Choroid plexus epithelial cell (primary cell): ENCODE measurements at regions not wholly inside any gene's neighbourhood (a gene's known extent, or its start where the extent isn't known, plus 50 kb on each side); places are given as distances from the start of the nearest gene placed in this dataset.

Source experiments
- DNase-seq: peaks from one replicate; pipeline ENCODE4 v3.0.0-alpha.2; 2010; ENCODE audit warnings: low read depth
- H3K4me3 ChIP-seq: 2 replicates; pipeline ENCODE4 v1.5.1; 2011; ENCODE audit warnings: low read depth, mild to moderate bottlenecking, control low read depth, low read length, moderate library complexity
- CTCF ChIP-seq: conservative IDR thresholded peaks from 2 replicates; pipeline ENCODE4 v1.5.1; 2011; ENCODE audit warnings: low read depth, mild to moderate bottlenecking, control low read depth, inconsistent platforms, low read length, moderate library complexity

- no peak for DNase-seq
- no peak for TF ChIP-seq CTCF
- H3K4me3 ChIP-seq, result no peak overlapping the region
Measured at GRCh38 chr1:235011064-235011598, 117.5 kb downstream of the TOMM20 start.

- H3K4me3 ChIP-seq, result no peak overlapping the region
- TF ChIP-seq CTCF, result no peak
- no peak for DNase-seq
Measured at GRCh38 chr1:235009561-235010306, 118.9 kb downstream of the TOMM20 start.

DNA sequence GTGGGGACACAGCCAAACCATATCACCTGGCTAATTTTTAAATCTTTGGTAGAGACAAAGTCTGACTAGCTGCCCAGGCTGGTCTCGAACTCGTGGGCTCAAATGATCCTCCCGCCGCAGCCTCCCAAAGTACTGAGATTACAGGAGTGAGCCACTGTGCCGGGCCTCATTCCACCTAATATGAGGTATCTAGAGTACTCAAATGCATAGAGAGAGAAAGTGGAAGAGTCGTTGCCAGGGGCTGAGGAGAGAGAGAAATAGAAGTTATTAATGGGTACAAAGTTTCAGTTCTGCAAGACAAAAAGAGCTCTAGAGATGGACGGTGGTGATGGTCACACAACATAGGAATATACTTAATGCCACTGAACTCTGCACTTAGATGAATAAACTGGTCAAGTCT is 119.6 kb downstream of the TOMM20 start:
- no peak for TF ChIP-seq CTCF
- H3K4me3 ChIP-seq, result no peak overlapping the region
- no peak for DNase-seq

GRCh38 chr1:235008239-235008638 is 120.4 kb downstream of the TOMM20 start:
- H3K4me3 ChIP-seq, result no peak overlapping the region
- TF ChIP-seq CTCF, result no peak
- peak; percentile 31 for DNase-seq

DNA sequence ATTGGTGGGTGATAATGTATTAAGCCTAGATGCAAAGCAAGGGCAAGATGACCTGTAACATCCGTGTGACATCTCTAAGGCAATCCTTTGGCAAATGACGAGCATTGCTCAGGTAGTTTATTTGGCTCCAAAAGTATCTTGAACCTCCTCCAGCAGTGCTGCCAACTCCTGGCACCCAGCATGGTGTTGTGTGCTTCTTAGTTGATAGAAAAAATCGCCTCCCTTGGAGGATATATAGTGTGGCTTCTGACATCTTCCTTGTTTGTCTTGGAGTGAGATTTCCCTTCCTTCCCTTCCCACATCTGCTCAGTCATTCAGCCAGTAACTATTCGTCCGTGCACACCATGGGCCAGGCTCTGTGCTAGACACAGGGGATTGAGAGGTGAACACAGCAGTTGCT is 121.8 kb downstream of the TOMM20 start:
- H3K4me3 ChIP-seq, result no peak overlapping the region

DNA sequence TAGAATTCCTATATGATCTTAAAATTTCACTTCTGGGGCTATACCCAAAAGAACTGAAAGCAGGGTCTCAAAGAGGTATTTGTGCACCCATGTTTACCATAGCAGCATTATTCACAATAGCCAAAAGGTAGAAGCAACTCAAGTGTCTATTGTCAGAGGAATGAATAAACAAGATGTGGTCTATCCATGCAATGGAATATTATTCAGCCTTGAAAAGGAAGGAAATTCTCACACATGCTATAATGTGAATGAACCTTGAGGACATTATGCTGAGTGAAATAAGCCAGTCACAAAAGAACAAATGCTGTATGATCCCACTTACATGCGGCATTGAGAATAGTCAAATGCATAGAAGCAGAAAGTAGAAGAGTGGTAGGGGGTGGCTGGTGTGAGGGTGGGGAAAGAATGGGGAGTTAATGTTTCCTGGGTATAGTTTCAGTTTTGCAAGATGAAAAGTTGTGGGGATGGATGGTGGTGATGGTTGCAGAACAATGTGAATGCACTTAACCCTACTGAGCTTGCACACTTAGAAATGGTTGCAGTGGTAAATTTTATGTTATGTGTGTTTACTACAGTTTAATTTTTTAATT is 122.4 kb downstream of the TOMM20 start:
- no peak overlapping the region for H3K4me3 ChIP-seq
- DNase-seq, result no peak
- TF ChIP-seq CTCF, result no peak

More for the DNA sequence above, 121.8 kb downstream of the TOMM20 start:
- no peak for TF ChIP-seq CTCF
- no peak for DNase-seq

- no peak for TF ChIP-seq CTCF
- DNase-seq, result no peak
- no peak overlapping the region for H3K4me3 ChIP-seq
Measured at GRCh38 chr1:235004840-235005391, 123.7 kb downstream of the TOMM20 start.
